Lower leg skin (tissue), 4 donors: ENCODE measurements at regions not wholly inside any gene's neighbourhood (a gene's known extent, or its start where the extent isn't known, plus 50 kb on each side); places are given as distances from the start of the nearest gene placed in this dataset.

Source experiments
- DNase-seq, 2 donors: peaks; one replicate each; pipeline ENCODE4 v3.0.0-alpha.2; 2019; ENCODE audit warnings: low spot score in 2 of 2
- H3K4me3 ChIP-seq: fragments of 200-600 bp; sonication (generic); 2 replicates; pipeline ENCODE4 v1.5.1; 2017; ENCODE audit warnings: mild to moderate bottlenecking, low read depth; ENCODE audit not compliant: poor library complexity, severe bottlenecking
- POLR2A ChIP-seq, 2 donors: fragments of 450-650 bp; IDR thresholded peaks; one replicate each; pipeline ENCODE4 v1.6.1; 2016 to 2017; ENCODE audit warnings: antibody characterized with exemption in 2 of 2, mild to moderate bottlenecking in 1 of 2, moderate library complexity in 1 of 2
- WGBS, 2 donors: methylation state at CpG; one replicate each; pipeline ENCODE4 v1.1.5; 2018; 5-methylcytosine and 5-hydroxymethylcytosine counted together
- intact Hi-C: fragments of 100-400 bp; cut with DNase I; formaldehyde crosslinking; loops from one replicate; pipeline ENCODE4 v1.15.0; 2023; ENCODE audit warnings: low total_unique reads
- TF ChIP-seq, protein P1 (sequence below), 3 donors: fragments of 450-650 bp; IDR thresholded peaks; one replicate each; pipeline ENCODE4 v1.5.1; 2016; ENCODE audit warnings: antibody characterized with exemption in 3 of 3, mild to moderate bottlenecking in 3 of 3, moderate library complexity in 2 of 3

DNA sequence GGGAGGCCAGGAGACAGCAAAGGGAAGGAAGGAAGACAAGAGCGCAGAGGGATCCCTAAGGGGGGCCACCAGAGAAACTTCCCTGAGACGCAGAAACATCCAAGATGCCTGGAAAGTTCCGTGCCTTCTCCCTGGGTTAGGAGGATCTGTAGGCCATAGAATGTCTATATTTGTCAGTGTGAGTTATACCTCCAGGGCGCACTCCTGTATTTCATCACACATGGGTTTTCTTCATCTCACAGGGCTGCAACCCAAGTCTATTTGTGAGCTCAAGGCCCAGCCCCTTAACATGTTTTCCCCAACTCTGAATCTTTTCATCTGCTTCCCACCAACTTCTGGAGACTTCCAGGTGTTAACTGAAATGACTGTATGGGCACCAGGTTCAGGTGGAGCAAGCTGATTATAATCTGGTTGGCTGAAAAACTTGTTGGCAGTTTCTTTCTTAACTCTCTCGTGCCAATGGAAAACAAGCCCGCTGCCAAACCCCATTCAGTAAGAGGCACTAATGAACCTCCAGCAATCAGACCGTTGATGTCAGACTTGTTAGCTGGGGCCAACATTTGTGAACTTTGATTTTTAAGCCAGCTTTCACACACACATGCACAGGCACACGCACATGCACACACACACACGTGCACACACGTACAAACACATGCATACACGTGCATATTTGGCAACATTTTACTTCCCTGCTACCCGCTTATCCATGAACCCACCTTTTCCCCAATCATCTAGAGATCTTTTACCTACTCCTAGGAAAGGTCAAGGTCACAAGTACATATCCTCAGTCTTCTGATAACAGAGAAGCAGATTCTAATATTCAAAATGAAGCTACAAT is 247.5 kb upstream of the GMDS start:
- 52 to 56% methylated on average over 11 to 12 of the region's 12 CpGs for WGBS, 2 donors
- no peak for TF ChIP-seq POLR2A (IDR thresholded peaks at IDR 0.05)
- TF ChIP-seq, protein P1, sequence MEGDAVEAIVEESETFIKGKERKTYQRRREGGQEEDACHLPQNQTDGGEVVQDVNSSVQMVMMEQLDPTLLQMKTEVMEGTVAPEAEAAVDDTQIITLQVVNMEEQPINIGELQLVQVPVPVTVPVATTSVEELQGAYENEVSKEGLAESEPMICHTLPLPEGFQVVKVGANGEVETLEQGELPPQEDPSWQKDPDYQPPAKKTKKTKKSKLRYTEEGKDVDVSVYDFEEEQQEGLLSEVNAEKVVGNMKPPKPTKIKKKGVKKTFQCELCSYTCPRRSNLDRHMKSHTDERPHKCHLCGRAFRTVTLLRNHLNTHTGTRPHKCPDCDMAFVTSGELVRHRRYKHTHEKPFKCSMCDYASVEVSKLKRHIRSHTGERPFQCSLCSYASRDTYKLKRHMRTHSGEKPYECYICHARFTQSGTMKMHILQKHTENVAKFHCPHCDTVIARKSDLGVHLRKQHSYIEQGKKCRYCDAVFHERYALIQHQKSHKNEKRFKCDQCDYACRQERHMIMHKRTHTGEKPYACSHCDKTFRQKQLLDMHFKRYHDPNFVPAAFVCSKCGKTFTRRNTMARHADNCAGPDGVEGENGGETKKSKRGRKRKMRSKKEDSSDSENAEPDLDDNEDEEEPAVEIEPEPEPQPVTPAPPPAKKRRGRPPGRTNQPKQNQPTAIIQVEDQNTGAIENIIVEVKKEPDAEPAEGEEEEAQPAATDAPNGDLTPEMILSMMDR (IDR thresholded peaks at IDR 0.05): no peak
- no peak overlapping the region for H3K4me3 ChIP-seq
- intact Hi-C loops: no loop called here
- DNase-seq: no peak

- TF ChIP-seq POLR2A (IDR thresholded peaks at IDR 0.05): no peak
- TF ChIP-seq, protein P1 (IDR thresholded peaks at IDR 0.05): peak in 1 of 3 donors; percentile 23
- DNase-seq: no peak
- WGBS, 2 donors: 94% methylated on average over 14 of the region's 14 CpGs
- no peak overlapping the region for H3K4me3 ChIP-seq
- intact Hi-C loops: no loop called here
Measured at GRCh38 chr6:2491137-2491536, 245.7 kb upstream of the GMDS start.

- TF ChIP-seq POLR2A (IDR thresholded peaks at IDR 0.05): no peak
- TF ChIP-seq, protein P1 (IDR thresholded peaks at IDR 0.05): no peak
- 84 to 89% methylated on average over 6 of the region's 6 CpGs for WGBS, 2 donors
- H3K4me3 ChIP-seq: no peak overlapping the region
- DNase-seq: no peak
- intact Hi-C loops: no loop called here
Measured at GRCh38 chr6:2488578-2488977, 243.2 kb upstream of the GMDS start.

- DNase-seq: no peak
- no peak for TF ChIP-seq POLR2A (IDR thresholded peaks at IDR 0.05)
- TF ChIP-seq, protein P1 (IDR thresholded peaks at IDR 0.05): no peak
- no peak overlapping the region for H3K4me3 ChIP-seq
- intact Hi-C loops: no loop called here
- 65 to 70% methylated on average over 7 of the region's 7 CpGs for WGBS, 2 donors
Measured at GRCh38 chr6:2485116-2485515, 239.7 kb upstream of the GMDS start.

GRCh38 chr6:2482773-2483172 is 237.4 kb upstream of the GMDS start:
- intact Hi-C loops: no loop called here
- 86 to 87% methylated on average over 2 of the region's 2 CpGs for WGBS, 2 donors

More at GRCh38 chr6:2482773-2483172, 237.4 kb upstream of the GMDS start:
- no peak for DNase-seq
- TF ChIP-seq, protein P1 (IDR thresholded peaks at IDR 0.05): no peak
- no peak for TF ChIP-seq POLR2A (IDR thresholded peaks at IDR 0.05)
- no peak overlapping the region for H3K4me3 ChIP-seq
